K562 (cell line): ENCODE measurements at regions not wholly inside any gene's neighbourhood (a gene's known extent, or its start where the extent isn't known, plus 50 kb on each side); places are given as distances from the start of the nearest gene placed in this dataset.

Source experiments
- ATAC-seq: fragments of 200-7000 bp; cut with Tn5 transposase; 3 replicates; pipeline ENCODE4 v1.9.1; 2020; ENCODE audit warnings: moderate library complexity
- BruUV-seq: library from RNA; stranded (reverse); fragments of 400-500 nt; replicated peaks from 2 replicates; lab custom pipeline; 2021; lab: Mats Ljungman, UMichigan
- CTCF ChIA-PET: fragments of 300-600 bp; formaldehyde crosslinking; extraction: SDS; loops from one replicate; lab custom pipeline; 2021; ENCODE audit warnings: low intra/inter-chr PET ratio; lab: Yijun Ruan, JAX
- POLR2A ChIA-PET: fragments of 300-600, 350-650 bp; sonication (Branson Sonifier 250); formaldehyde crosslinking; extraction: SDS; loops from one replicate; lab custom pipeline; 2021; ENCODE audit warnings: antibody characterized with exemption, inconsistent platforms; lab: Yijun Ruan, JAX
- DNase-seq, 4 experiments: peaks; one replicate each; pipeline versions ENCODE4 v3.0.0 to v3.0.0-alpha.2; 2011 to 2018; ENCODE audit warnings: low spot score in 3 of 4, mixed read lengths in 3 of 4; ENCODE audit errors: extremely low read depth in 1 of 4
- FAIRE-seq: peaks from 2 replicates; lab custom pipeline; 2011; peaks lifted over from hg19 to GRCh38; lab: Jason Lieb, UNC
- H2AFZ ChIP-seq: 2 replicates; pipeline ENCODE4 v1.6.0; 2011; ENCODE audit warnings: low read depth, low read length, control low read depth, inconsistent platforms
- H3K27ac ChIP-seq: fragments of 200-600 bp; 3 replicates; pipeline ENCODE4 v1.8.0; 2011; ENCODE audit warnings: low read depth, mild to moderate bottlenecking, control low read depth, inconsistent platforms, low read length, moderate library complexity, mixed read lengths; ENCODE audit errors: extremely low read depth
- H3K27me3 ChIP-seq, 2 experiments: fragments of 300-600 bp in 1 of 2; 2 replicates in 1 of 2; 3 replicates in 1 of 2; pipeline versions ENCODE4 v1.6.0 to v1.8.0; 2011; ENCODE audit warnings: inconsistent platforms in 2 of 2, low read length in 2 of 2, mild to moderate bottlenecking in 1 of 2, mixed read lengths in 1 of 2, moderate library complexity in 1 of 2; ENCODE audit not compliant: control insufficient read depth in 2 of 2, insufficient read depth in 2 of 2
- H3K36me3 ChIP-seq: fragments of 300-600 bp; 3 replicates; pipeline ENCODE4 v1.8.0; 2011; ENCODE audit warnings: mild to moderate bottlenecking, low read length, inconsistent platforms; ENCODE audit not compliant: control insufficient read depth, insufficient read depth
- H3K4me1 ChIP-seq, 2 experiments: fragments of 200-600 bp in 1 of 2; replicated peaks in 1 of 2; 2 replicates in 1 of 2; 3 replicates in 1 of 2; pipeline versions ENCODE4 v1.5.1 to v1.8.0; 2011; ENCODE audit warnings: inconsistent platforms in 2 of 2, low read length in 2 of 2, mild to moderate bottlenecking in 1 of 2, mixed read lengths in 1 of 2, moderate library complexity in 1 of 2; ENCODE audit not compliant: control insufficient read depth in 2 of 2, insufficient read depth in 2 of 2
- H3K4me2 ChIP-seq: 2 replicates; pipeline ENCODE4 v1.6.1; 2011; ENCODE audit warnings: low read length, control low read depth, inconsistent platforms, mixed read lengths; ENCODE audit not compliant: insufficient read depth
- H3K4me3 ChIP-seq: fragments of 200-600 bp; sonication (generic), shearing (Covaris generic); 2 replicates; pipeline ENCODE4 v1.5.1; 2016; ENCODE audit warnings: control low read depth, inconsistent platforms
- H3K79me2 ChIP-seq: fragments of 200-600 bp; 3 replicates; pipeline ENCODE4 v1.8.0; 2011; ENCODE audit warnings: low read length, inconsistent platforms; ENCODE audit not compliant: control insufficient read depth, insufficient read depth
- H3K9ac ChIP-seq, 2 experiments: 2 replicates each; pipeline versions ENCODE4 v1.6.0 to v1.6.1; 2011; ENCODE audit warnings: low read depth in 2 of 2, low read length in 2 of 2, control low read depth in 1 of 2, inconsistent platforms in 1 of 2, mild to moderate bottlenecking in 1 of 2, mixed read lengths in 1 of 2; ENCODE audit not compliant: insufficient read depth in 1 of 2
- H3K9me1 ChIP-seq: one replicate; pipeline ENCODE4 v1.6.0; 2011; ENCODE audit warnings: inconsistent platforms, mild to moderate bottlenecking, low read length, moderate library complexity; ENCODE audit not compliant: control insufficient read depth, insufficient read depth
- H3K9me3 ChIP-seq: replicated peaks from 2 replicates; pipeline ENCODE4 v1.5.1; 2011; ENCODE audit warnings: low read depth, low read length, inconsistent platforms; ENCODE audit not compliant: control insufficient read depth, insufficient read depth
- H4K20me1 ChIP-seq: replicated peaks from 2 replicates; pipeline ENCODE4 v1.6.1; 2011; ENCODE audit warnings: low read length, inconsistent platforms, mixed read lengths; ENCODE audit not compliant: control insufficient read depth, insufficient read depth
- BCLAF1 ChIP-seq, 2 experiments: fragments of 450-650 bp in 1 of 2; IDR thresholded peaks; 2 replicates each; pipeline ENCODE4 v1.6.1; 2011 to 2017; ENCODE audit warnings: low read depth in 2 of 2, antibody characterized with exemption in 1 of 2, borderline replicate concordance in 1 of 2, low read length in 1 of 2, mild to moderate bottlenecking in 1 of 2, mixed read lengths in 1 of 2; ENCODE audit not compliant: control insufficient read depth in 1 of 2
- CHD2 ChIP-seq: IDR thresholded peaks from 2 replicates; pipeline ENCODE4 v1.6.1; 2011; ENCODE audit warnings: low read depth, low read length
- NFRKB ChIP-seq: fragments of 450-650 bp; IDR thresholded peaks from 2 replicates; pipeline ENCODE4 v1.6.1; 2016; ENCODE audit warnings: low read depth
- PTBP1 ChIP-seq: fragments of 200-400 bp; formaldehyde crosslinking; IDR thresholded peaks from 2 replicates; pipeline ENCODE4 v1.6.1; 2017; ENCODE audit warnings: low read depth, low read length
- SNAPC5 ChIP-seq: fragments of 250-450 bp; sonication (Bioruptor Pico); IDR thresholded peaks from 2 replicates; pipeline ENCODE4 v1.8.0; 2021; ENCODE audit warnings: moderate library complexity, mild to moderate bottlenecking, inconsistent platforms
- STAT5B ChIP-seq: fragments of 250-450 bp; sonication (Bioruptor Pico); IDR thresholded peaks from 2 replicates; pipeline ENCODE4 v1.8.0; 2021; ENCODE audit warnings: mild to moderate bottlenecking, inconsistent platforms
- TEAD4 ChIP-seq, 2 experiments: sonication (generic) in 1 of 2; formaldehyde crosslinking in 1 of 2; IDR thresholded peaks; 2 replicates each; pipeline versions ENCODE4 v1.6.1 to v1.8.0; 2012 to 2022; ENCODE audit warnings: borderline replicate concordance in 1 of 2, inconsistent platforms in 1 of 2, low read length in 1 of 2, mild to moderate bottlenecking in 1 of 2, missing genetic modification reagents in 1 of 2
- WGBS: fragments of 100-300 bp; shearing (Covaris generic); methylation state at CpG from one replicate; pipeline ENCODE4 v1.1.6; 2016; ENCODE audit warnings: low coverage, mixed read lengths; ENCODE audit not compliant: insufficient coverage; ENCODE audit errors: missing lambda C conversion rate; 5-methylcytosine and 5-hydroxymethylcytosine counted together
- in situ Hi-C: fragments of 300-500 bp; cut with MboI; formaldehyde crosslinking; loops from 4 replicates; pipeline ENCODE4 v1.15.0; 2018; ENCODE audit warnings: inconsistent platforms, mixed read lengths
- intact Hi-C: fragments of 100-400 bp; cut with micrococcal nuclease; formaldehyde crosslinking; loops from 2 replicates; pipeline ENCODE4 v1.14.2; 2022

GRCh38 chr1:55286856-55287602 is 71.9 kb upstream of the USP24 start:
- TF ChIP-seq NFRKB (no peak), TEAD4 (IDR thresholded peaks at IDR 0.05; ENCODE audit: low read length) (no peak), TEAD4 (CRISPR knock-in tag; IDR thresholded peaks at IDR 0.05; ENCODE audit: borderline replicate concordance) (no peak), CHD2 (no peak), BCLAF1 (IDR thresholded peaks at IDR 0.05; ENCODE audit: borderline replicate concordance in 1 of 2, control insufficient read depth in 1 of 2, low read depth in 2 of 2, low read length in 1 of 2) (no peak), STAT5B (CRISPR knock-in tag) (no peak), SNAPC5 (CRISPR knock-in tag) (no peak), PTBP1 (no peak)
- TF ChIP-seq, all 486 proteins: peak for 0
- POLR2A ChIA-PET: interaction anchor here (0.6 to 1.5 kb wide), 3 partner anchors 139 to 151 kb away, joined by 3 to 5 read pairs (median 5); no protein-coding TSS in a partner anchor
- Histone ChIP-seq H3K36me3 (no peaks in the 10 kb centered on the region), H4K20me1 (no peaks in the 10 kb centered on the region), H3K4me2 (no peak overlapping the region), H3K27me3 (peaks cover 27 to 38% of the 10 kb centered on the region in 2 experiments), H3K79me2 (no peaks in the 10 kb centered on the region), H3K27ac (no peak overlapping the region), H3K9ac (no peak overlapping the region), H3K4me1 (no peaks in the 10 kb centered on the region; a peak in 1 of 5 replicates), H3K4me3 (no peak overlapping the region), H3K9me1 (no peaks in the 10 kb centered on the region), H3K9me3 (no peaks in the 10 kb centered on the region), H2AFZ (no peak overlapping the region)
- DNase-seq (no peak), FAIRE-seq (no peak), ATAC-seq (no peak)
- in situ Hi-C loops (loop anchor here (10.0 kb wide), 1 partner anchor 1298 kb away; no protein-coding TSS in a partner anchor), intact Hi-C loops (loop anchor here (5.0 to 10.0 kb wide), 3 partner anchors 195 to 1535 kb away; no protein-coding TSS in a partner anchor)
- 19% methylated on average over 5 of the region's 5 CpGs for WGBS
- CTCF ChIA-PET: no interaction called here
- BruUV-seq: no TSS peak
